GM12891 (cell line): ENCODE measurements at regions not wholly inside any gene's neighbourhood (a gene's known extent, or its start where the extent isn't known, plus 50 kb on each side); places are given as distances from the start of the nearest gene placed in this dataset.

Experiments used
- DNase-seq: peaks from one replicate; pipeline ENCODE4 v3.0.0; 2011; ENCODE audit warnings: low spot score; ENCODE audit not compliant: insufficient read length
- FAIRE-seq: peaks from 2 replicates; lab custom pipeline; 2011; peaks lifted over from hg19 to GRCh38; lab: Jason Lieb, UNC
- PAX5 ChIP-seq: IDR thresholded peaks from 2 replicates; pipeline ENCODE4 v1.6.1; 2011; ENCODE audit warnings: low read length, moderate library complexity, mild to moderate bottlenecking; ENCODE audit not compliant: insufficient read depth, severe bottlenecking
- POLR2A ChIP-seq: IDR thresholded peaks from 2 replicates; pipeline ENCODE4 v1.6.1; 2011; ENCODE audit warnings: low read depth, low read length, control low read depth
- POLR2AphosphoS5 ChIP-seq: IDR thresholded peaks from 2 replicates; pipeline ENCODE4 v1.6.1; 2011; ENCODE audit warnings: low read depth, low read length, control low read depth
- POU2F2 ChIP-seq: IDR thresholded peaks from 2 replicates; pipeline ENCODE4 v1.6.1; 2011; ENCODE audit warnings: low read depth, mild to moderate bottlenecking, control low read depth, low read length, moderate library complexity
- SPI1 ChIP-seq: IDR thresholded peaks from 2 replicates; pipeline ENCODE4 v1.6.1; 2011; ENCODE audit warnings: low read depth, low read length, control low read depth
- TAF1 ChIP-seq: IDR thresholded peaks from 2 replicates; pipeline ENCODE4 v1.6.1; 2011; ENCODE audit warnings: low read depth, low read length, control low read depth

DNA sequence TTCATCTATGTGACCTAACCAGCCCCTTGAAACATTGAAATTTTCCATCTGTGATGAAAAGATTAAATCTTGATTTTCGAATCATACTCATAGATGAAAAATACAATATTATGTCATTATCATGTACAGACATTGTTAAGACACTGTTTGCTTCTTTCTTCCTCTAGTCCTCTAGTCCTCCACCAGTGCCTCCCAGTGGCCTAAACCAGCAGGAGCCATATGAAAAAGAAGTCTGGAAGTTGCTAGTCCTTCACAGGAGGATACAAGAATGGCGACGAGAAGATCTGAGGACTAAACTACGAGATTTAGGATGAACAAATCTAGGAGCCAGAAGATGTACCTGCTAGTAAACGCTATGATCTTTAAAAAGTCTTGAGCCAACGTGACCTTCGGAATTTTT lies 134.1 kb downstream of the SLC17A6 start:
- FAIRE-seq, result no peak
- TF ChIP-seq PAX5 (no peak), POLR2AphosphoS5 (no peak), SPI1 (no peak), POU2F2 (no peak), TAF1 (no peak), POLR2A (no peak)
- DNase-seq, result no peak

- TF ChIP-seq PAX5 (no peak), POU2F2 (no peak), TAF1 (no peak), SPI1 (no peak), POLR2AphosphoS5 (no peak), POLR2A (no peak)
- no peak for DNase-seq
- no peak for FAIRE-seq
These were observed 133.2 kb downstream of the SLC17A6 start for GRCh38 chr11:22471385-22471784.

DNA sequence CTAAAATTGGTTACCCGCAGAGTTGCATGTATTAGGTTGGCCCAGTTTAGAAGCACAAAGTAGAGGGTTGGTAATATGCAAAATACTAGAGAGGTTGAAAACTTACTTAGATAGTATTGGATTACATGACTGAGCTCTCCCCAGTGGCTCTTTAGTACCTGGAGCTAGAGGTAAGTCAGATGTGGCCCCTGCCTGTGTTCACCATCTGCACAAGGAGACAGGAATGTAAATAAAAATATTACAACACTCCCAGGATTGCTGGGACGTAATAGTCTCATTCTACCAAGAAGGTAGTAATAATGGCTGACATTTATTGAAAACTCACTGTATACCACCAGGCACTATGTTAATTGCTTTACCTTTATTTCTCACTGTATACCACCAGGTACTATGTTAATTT lies 129.6 kb downstream of the SLC17A6 start:
- FAIRE-seq, result no peak
- TF ChIP-seq POLR2A (no peak), TAF1 (no peak), SPI1 (no peak), PAX5 (no peak)
- no peak for DNase-seq

- FAIRE-seq, result no peak
- TF ChIP-seq POU2F2 (no peak), SPI1 (no peak), PAX5 (no peak), POLR2A (no peak), TAF1 (no peak), POLR2AphosphoS5 (no peak)
- DNase-seq, result no peak
These were observed 129.1 kb downstream of the SLC17A6 start for GRCh38 chr11:22467248-22467647.

GRCh38 chr11:22466809-22467208 lies 128.6 kb downstream of the SLC17A6 start:
- TF ChIP-seq SPI1 (no peak), PAX5 (no peak), POLR2A (no peak), TAF1 (no peak), POU2F2 (no peak), POLR2AphosphoS5 (no peak)
- DNase-seq, result no peak
- FAIRE-seq, result no peak

- FAIRE-seq, result no peak
- no peak for TF ChIP-seq SPI1
- TF ChIP-seq PAX5, result no peak
- no peak for TF ChIP-seq POLR2AphosphoS5
- TF ChIP-seq TAF1, result no peak
- no peak for TF ChIP-seq POLR2A
- no peak for DNase-seq
These were observed 128.2 kb downstream of the SLC17A6 start for GRCh38 chr11:22466351-22466750.

- TF ChIP-seq TAF1, result no peak
- TF ChIP-seq SPI1, result no peak
- no peak for TF ChIP-seq PAX5
- TF ChIP-seq POU2F2, result no peak
- TF ChIP-seq POLR2AphosphoS5, result no peak
- TF ChIP-seq POLR2A, result no peak
- FAIRE-seq (no peak), DNase-seq (no peak)
These were observed 127.4 kb downstream of the SLC17A6 start for GRCh38 chr11:22465620-22466019.

GRCh38 chr11:22461626-22462025 lies 123.4 kb downstream of the SLC17A6 start:
- no peak for FAIRE-seq
- DNase-seq, result no peak
- TF ChIP-seq POU2F2, result no peak
- no peak for TF ChIP-seq POLR2A
- no peak for TF ChIP-seq SPI1
- TF ChIP-seq POLR2AphosphoS5, result no peak

GRCh38 chr11:22460181-22460580 lies 122.0 kb downstream of the SLC17A6 start:
- FAIRE-seq, result no peak
- no peak for TF ChIP-seq SPI1
- TF ChIP-seq PAX5, result no peak
- TF ChIP-seq TAF1, result no peak
- no peak for TF ChIP-seq POU2F2
- no peak for TF ChIP-seq POLR2A
- no peak for TF ChIP-seq POLR2AphosphoS5
- DNase-seq, result no peak

DNA sequence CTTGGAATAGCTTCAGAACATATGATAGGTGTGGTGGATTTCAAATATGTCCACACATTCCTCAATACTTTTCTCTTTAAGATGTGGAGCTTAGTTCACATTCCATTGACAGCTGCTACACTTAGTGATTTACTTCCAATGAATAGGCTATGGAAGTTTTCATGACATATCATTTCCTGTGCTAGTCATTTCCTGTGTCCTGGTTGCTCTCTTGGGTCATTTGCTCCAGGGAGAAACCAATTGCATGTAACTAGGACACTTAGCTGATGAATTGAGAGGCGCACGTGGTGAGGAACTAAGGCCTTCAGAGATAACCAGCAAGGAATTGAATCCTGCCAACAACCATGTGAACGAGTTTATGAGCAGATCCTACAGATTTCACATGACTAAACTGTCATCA lies 120.9 kb downstream of the SLC17A6 start:
- DNase-seq (no peak), FAIRE-seq (no peak)
- TF ChIP-seq TAF1, result no peak
- TF ChIP-seq PAX5, result no peak
- TF ChIP-seq POLR2A, result no peak

DNA sequence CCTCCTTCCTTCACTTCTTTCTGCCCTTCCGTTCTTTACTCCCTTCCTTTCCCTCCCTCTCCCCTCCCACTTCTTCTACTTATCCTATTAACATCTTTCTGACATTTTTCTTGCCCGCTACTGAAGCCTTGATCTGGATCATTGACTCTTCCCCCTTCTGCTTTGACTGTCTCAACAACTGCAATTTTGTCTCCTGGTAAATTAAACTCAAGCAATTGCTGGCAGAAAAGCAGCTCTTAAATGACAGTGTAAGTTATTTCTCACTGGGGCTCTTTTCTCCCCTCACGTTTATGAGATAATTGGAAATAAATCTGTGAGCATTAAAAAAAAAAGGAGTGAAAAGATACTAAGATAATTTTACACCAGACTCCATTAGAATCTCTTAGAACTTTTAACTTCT lies 120.0 kb downstream of the SLC17A6 start:
- no peak for DNase-seq
- no peak for TF ChIP-seq TAF1
- TF ChIP-seq PAX5, result no peak
- TF ChIP-seq POU2F2, result no peak
- TF ChIP-seq POLR2A, result no peak
- TF ChIP-seq SPI1, result no peak
- TF ChIP-seq POLR2AphosphoS5, result no peak
- no peak for FAIRE-seq
